ENCODE measurements at regions not wholly inside any gene's neighbourhood (a gene's known extent, or its start where the extent isn't known, plus 50 kb on each side); places are given as distances from the start of the nearest gene placed in this dataset.

DNA sequence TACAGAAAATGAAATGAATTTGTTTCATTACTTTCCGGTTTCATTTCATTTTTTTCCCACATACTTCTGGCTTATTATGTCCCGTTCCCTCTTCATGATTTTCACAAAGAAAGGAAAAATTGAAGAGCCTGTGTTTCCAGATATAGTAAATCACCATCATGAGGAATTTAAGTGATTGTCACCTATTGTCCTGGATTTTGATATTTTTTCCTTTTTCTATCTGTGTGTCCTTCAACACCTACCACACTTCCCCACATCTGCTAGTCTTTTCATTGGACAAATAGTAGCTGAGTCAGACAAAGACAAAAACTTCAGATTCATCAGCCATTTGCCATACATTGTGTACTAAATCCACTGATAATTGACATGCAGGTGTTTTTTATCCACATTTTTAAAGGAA lies 258.2 kb upstream of the HSF2 start (continued):
- no peak for TF ChIP-seq KIAA2018 (CRISPR knock-in tag; IDR thresholded peaks at IDR 0.05; ENCODE audit: borderline replicate concordance)

DNA sequence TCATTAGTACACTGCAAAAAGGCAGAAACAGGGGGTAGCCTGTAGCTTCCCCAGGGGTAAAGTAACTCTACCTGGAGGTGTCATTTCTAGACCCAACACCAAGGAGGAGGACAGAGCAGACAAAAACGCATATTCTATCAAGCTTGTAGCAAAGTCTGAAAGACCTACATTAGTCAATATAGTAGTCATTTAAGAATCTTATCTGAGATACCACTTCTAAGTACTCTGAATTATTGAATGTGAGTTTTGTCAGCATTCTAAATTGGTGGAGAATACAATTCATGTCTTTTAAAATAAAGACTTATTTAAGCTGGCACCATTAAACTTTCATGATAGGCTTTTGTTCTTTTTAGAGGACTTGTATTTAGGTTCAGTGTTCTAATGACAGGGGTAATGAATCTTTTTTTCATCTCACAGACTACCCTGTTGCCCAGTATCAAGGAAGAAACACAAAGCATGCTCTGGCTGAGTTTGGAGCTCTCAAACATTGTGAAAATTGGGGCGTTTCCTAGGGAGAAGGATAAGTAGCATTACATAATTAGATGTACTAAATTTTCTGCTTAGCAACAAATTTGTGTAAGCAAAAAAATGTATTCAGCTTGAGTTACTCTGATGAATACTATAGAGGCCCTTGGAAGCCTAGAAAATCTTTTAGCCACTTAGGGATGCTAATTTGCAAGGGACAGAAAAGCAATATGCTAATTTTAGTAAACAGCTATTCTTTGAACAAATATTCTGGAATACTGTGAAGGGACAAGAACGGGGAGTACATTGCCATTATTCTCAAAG lies 255.4 kb upstream of the HSF2 start:
- intact Hi-C loops (cut with micrococcal nuclease; ENCODE audit: unreplicated experiment) (no loop called here), in situ Hi-C loops (cut with HindIII; ENCODE audit: extremely low pct_ligation_motif_present, low pct_unique_long_range_greater_than_20kb) (no loop called here)
- Histone ChIP-seq H3K4me1 (ENCODE audit: insufficient read depth, low read length) (no peaks in the 10 kb centered on the region), H2AFZ (ENCODE audit: low read length) (no peak overlapping the region), H3K9ac (ENCODE audit: insufficient read depth, low read depth, low read length) (no peak overlapping the region), H4K20me1 (ENCODE audit: insufficient read depth, low read length) (no peaks in the 10 kb centered on the region), H3K9me3 (ENCODE audit: low read length) (no peaks in the 10 kb centered on the region), H3K27me3 (ENCODE audit: control insufficient read depth in 1 of 2, insufficient read depth in 2 of 2, low read length in 2 of 2) (no peaks in the 10 kb centered on the region; a peak in 1 of 5 replicates), H3K4me3 (replicated peaks in 1 of 3; ENCODE audit: insufficient read depth in 1 of 3, low read depth in 2 of 3, low read length in 3 of 3) (no peak overlapping the region), H3K36me3 (replicated peaks in 1 of 2; ENCODE audit: control insufficient read depth in 1 of 2, insufficient read depth in 2 of 2, low read length in 2 of 2) (no peaks in the 10 kb centered on the region), H3K4me2 (ENCODE audit: low read depth, low read length) (no peak overlapping the region), H3K27ac (ENCODE audit: extremely low read length, insufficient read depth, low read length) (no peak overlapping the region), H3K79me2 (ENCODE audit: insufficient read depth, low read length) (no peaks in the 10 kb centered on the region)
- DNase-seq (ENCODE audit: low spot score) (no peak), FAIRE-seq (no peak), ATAC-seq (no peak)
- WGBS (ENCODE audit: low lambda C conversion rate) = 0% methylated on average over 3 of the region's 3 CpGs
- no TSS peak for BruUV-seq (replicated peaks)
- ChIA-PET CTCF (ENCODE audit: low intra/inter-chr PET ratio, low total read pairs) (no interaction called here), POLR2A (no interaction called here)
- no peak for TF ChIP-seq ZNF30 (CRISPR knock-in tag; IDR thresholded peaks at IDR 0.05)
- TF ChIP-seq, protein P1, sequence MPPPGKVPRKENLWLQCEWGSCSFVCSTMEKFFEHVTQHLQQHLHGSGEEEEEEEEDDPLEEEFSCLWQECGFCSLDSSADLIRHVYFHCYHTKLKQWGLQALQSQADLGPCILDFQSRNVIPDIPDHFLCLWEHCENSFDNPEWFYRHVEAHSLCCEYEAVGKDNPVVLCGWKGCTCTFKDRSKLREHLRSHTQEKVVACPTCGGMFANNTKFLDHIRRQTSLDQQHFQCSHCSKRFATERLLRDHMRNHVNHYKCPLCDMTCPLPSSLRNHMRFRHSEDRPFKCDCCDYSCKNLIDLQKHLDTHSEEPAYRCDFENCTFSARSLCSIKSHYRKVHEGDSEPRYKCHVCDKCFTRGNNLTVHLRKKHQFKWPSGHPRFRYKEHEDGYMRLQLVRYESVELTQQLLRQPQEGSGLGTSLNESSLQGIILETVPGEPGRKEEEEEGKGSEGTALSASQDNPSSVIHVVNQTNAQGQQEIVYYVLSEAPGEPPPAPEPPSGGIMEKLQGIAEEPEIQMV (CRISPR knock-in tag; IDR thresholded peaks at IDR 0.05; ENCODE audit: low read depth) = no peak
- TF ChIP-seq HIVEP1 (CRISPR knock-in tag; IDR thresholded peaks at IDR 0.05) = no peak
- TF ChIP-seq HOXA7 (CRISPR knock-in tag; IDR thresholded peaks at IDR 0.05) = no peak
- TF ChIP-seq JUNB (CRISPR knock-in tag; IDR thresholded peaks at IDR 0.05; ENCODE audit: borderline replicate concordance) = no peak
- TF ChIP-seq ZNF761 (CRISPR knock-in tag; conservative IDR thresholded peaks at IDR 0.05) = no peak
- TF ChIP-seq ELF1 (CRISPR knock-in tag; IDR thresholded peaks at IDR 0.05) = no peak
- TF ChIP-seq, protein P2, sequence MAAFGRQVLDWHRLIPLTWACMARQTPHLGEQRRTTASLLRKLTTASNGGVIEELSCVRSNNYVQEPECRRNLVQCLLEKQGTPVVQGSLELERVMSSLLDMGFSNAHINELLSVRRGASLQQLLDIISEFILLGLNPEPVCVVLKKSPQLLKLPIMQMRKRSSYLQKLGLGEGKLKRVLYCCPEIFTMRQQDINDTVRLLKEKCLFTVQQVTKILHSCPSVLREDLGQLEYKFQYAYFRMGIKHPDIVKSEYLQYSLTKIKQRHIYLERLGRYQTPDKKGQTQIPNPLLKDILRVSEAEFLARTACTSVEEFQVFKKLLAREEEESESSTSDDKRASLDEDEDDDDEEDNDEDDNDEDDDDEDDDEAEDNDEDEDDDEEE (CRISPR knock-in tag; IDR thresholded peaks at IDR 0.05) = no peak
